GM12864 (cell line): ENCODE measurements at regions not wholly inside any gene's neighbourhood (a gene's known extent, or its start where the extent isn't known, plus 50 kb on each side); places are given as distances from the start of the nearest gene placed in this dataset.

Experiments
- DNase-seq: peaks from one replicate; pipeline ENCODE4 v3.0.0-alpha.2; 2011; ENCODE audit warnings: low read depth
- H3K4me3 ChIP-seq: 2 replicates; pipeline ENCODE4 v1.5.1; 2011; ENCODE audit warnings: mild to moderate bottlenecking, low read depth, low read length, control low read depth
- TF ChIP-seq, protein P1 (sequence below): IDR thresholded peaks from 2 replicates; pipeline ENCODE4 v1.5.1; 2011; ENCODE audit warnings: low read depth, mild to moderate bottlenecking, moderate library complexity, low read length, control low read depth, inconsistent platforms; ENCODE audit errors: missing control alignments

DNA sequence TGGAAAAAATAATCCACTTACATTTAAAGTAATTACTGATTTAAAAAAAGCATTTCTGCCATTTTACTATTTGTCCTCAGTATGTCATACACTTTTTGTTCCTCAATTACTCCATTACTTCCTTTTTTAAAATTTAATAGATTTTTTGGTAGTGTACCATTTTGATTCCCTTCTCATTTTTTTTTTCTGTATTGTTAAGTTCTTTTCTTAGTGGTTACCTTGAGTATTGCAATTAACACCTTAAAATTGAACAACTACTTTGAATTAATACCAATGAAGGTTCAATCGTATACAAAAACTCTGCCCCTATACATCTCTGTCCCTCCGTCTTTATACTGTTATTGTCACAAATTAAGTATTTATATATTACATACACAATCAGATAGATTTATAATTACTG lies 240.6 kb upstream of the LMCD1 start:
- H3K4me3 ChIP-seq: no peak overlapping the region
- DNase-seq: no peak
- TF ChIP-seq, protein P1, sequence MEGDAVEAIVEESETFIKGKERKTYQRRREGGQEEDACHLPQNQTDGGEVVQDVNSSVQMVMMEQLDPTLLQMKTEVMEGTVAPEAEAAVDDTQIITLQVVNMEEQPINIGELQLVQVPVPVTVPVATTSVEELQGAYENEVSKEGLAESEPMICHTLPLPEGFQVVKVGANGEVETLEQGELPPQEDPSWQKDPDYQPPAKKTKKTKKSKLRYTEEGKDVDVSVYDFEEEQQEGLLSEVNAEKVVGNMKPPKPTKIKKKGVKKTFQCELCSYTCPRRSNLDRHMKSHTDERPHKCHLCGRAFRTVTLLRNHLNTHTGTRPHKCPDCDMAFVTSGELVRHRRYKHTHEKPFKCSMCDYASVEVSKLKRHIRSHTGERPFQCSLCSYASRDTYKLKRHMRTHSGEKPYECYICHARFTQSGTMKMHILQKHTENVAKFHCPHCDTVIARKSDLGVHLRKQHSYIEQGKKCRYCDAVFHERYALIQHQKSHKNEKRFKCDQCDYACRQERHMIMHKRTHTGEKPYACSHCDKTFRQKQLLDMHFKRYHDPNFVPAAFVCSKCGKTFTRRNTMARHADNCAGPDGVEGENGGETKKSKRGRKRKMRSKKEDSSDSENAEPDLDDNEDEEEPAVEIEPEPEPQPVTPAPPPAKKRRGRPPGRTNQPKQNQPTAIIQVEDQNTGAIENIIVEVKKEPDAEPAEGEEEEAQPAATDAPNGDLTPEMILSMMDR: no peak

DNA sequence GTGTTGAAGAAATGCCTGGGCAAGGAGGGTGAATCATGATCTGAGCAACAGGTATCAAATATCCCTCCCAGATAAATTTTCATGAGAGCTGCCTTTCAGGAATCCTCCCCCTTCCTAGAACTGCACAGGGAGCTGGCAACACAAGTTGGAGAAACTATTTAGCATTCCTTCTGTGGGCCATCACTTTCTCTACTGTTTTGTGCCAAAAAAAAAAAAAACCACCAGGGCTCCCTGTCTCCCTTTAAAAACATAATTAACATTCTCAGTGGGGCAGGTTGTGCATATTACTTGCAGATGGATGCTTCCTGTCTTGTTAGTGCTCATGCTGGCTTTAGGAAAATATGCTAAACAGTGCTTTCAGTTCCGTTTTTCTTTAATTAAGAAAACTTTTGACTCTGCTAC lies 234.9 kb upstream of the LMCD1 start:
- TF ChIP-seq, protein P1: no peak
- DNase-seq: no peak

DNA sequence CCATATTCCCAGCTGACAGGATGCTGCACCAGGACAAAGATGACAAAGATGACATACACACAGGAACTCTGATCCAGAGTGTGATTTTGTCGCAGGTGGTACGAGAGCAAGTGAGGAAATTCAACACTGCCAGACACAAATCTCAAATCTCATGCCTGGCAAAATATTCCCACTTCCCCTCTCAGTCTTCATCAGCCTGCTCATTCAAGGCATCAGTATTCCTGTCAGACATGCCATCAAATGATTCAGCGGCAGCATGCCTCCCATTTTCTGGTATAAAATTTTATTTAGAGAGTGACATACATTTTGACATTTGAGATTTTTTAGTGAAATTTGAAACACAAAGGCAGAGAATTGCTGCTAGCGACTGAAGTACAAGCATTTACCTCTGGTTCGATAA lies 228.1 kb upstream of the LMCD1 start:
- TF ChIP-seq, protein P1: no peak
- DNase-seq: no peak
- H3K4me3 ChIP-seq: no peak overlapping the region

More for the DNA sequence above, 234.9 kb upstream of the LMCD1 start:
- no peak overlapping the region for H3K4me3 ChIP-seq

DNA sequence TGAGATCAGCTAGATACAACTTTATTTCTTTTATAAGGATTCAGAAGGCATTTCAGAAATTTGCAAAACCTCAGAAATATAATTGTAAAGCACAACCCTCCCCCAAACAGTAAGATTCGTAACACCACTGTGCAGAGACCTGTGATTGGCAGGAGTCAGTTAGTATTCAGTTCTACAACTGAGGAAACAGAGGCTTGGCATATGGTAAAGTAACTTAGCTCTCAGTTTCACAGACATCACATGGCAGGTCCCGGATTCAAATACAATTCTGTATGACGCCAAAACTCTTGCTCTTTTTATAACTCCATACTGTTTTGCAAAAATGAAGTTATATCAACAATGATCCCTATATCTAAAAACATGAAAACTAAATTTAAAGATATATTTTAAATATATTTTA lies 225.6 kb upstream of the LMCD1 start:
- TF ChIP-seq, protein P1: no peak
- H3K4me3 ChIP-seq: no peak overlapping the region
- DNase-seq: no peak

DNA sequence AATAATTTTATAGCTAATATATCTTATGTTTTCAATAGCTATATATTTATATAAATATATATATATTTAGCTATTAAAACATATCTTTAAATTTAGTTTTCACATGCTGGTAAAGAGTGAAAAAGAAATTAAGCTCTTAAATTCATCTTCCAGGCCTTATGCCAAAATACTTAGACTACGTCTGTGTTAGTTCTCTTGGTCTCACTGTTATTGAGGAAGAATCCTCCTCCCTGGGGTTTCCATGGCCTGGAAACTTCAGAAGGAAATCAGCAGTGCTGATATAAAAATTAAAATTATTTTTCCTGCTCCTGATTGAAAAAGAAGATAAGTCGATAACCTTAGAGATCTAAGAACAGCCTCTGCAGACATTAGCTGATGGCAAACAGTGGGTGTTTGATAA lies 225.1 kb upstream of the LMCD1 start:
- TF ChIP-seq, protein P1: no peak
- H3K4me3 ChIP-seq: no peak overlapping the region
- DNase-seq: no peak

DNA sequence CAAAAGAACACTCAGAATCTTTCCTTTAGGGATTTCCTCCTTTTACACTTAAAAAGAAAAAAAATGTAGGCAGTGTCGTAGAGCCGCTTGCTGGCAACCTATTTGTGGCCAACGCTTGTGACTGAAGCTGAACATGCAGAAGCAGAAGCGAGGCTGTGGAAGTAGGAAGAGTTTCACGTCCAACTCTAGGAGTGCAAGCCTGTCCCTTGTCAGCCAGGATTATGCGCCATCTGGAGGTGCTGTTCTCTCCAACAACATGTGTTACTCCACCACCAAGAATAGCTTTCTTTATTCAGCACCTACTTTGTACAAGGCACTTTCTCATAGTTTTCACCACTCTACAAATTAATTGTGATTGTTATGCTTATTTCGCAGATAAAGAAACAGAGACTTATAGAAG lies 223.2 kb upstream of the LMCD1 start:
- no peak for DNase-seq
- no peak overlapping the region for H3K4me3 ChIP-seq
- TF ChIP-seq, protein P1: no peak

DNA sequence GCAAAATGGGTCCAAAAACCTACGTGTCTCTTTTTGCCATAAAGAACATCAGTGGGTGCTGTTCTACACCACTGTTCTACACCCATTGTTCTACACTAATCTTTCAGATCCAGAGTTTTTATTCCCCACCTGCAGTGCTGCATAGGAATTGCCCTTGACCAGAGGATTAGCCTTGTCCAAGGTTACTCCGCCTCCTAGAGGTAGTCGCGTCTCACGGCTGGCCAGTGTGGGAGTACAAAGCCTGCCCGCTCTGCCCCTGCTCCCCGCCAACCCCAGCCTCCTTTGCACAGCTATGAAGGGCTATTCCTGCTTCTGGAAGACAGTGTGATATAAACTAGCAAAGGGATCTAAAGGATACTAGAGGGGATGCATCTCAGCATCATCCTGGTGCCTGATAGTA lies 222.1 kb upstream of the LMCD1 start:
- TF ChIP-seq, protein P1: no peak
- no peak overlapping the region for H3K4me3 ChIP-seq
- no peak for DNase-seq
